GM18951 (cell line): ENCODE measurements at regions not wholly inside any gene's neighbourhood (a gene's known extent, or its start where the extent isn't known, plus 50 kb on each side); places are given as distances from the start of the nearest gene placed in this dataset.

Source experiments
- POLR2A ChIP-seq: IDR thresholded peaks from 4 replicates; pipeline ENCODE4 v1.6.1; 2011; ENCODE audit warnings: mild to moderate bottlenecking; ENCODE audit not compliant: insufficient read length, insufficient read depth; ENCODE audit errors: extremely low read depth
- in situ Hi-C: fragments of 300-500 bp; cut with MboI; formaldehyde crosslinking; loops from one replicate; pipeline ENCODE4 v1.12.0; 2022; ENCODE audit warnings: low sequenced_read_pairs, mixed read lengths, inconsistent platforms; ENCODE audit not compliant: unreplicated experiment

- in situ Hi-C loops: no loop called here
- no peak for TF ChIP-seq POLR2A
These were observed 51.4 kb upstream of the ITM2B start for GRCh38 chr13:48181482-48182145.

GRCh38 chr13:48178126-48178525, 54.9 kb upstream of the ITM2B start:
- in situ Hi-C loops: no loop called here

GRCh38 chr13:48176781-48177180, 56.2 kb upstream of the ITM2B start:
- in situ Hi-C loops: no loop called here
- TF ChIP-seq POLR2A: no peak

More at GRCh38 chr13:48178126-48178525, 54.9 kb upstream of the ITM2B start:
- TF ChIP-seq POLR2A: no peak

- in situ Hi-C loops: no loop called here
- TF ChIP-seq POLR2A: no peak
These were observed 57.8 kb upstream of the ITM2B start for GRCh38 chr13:48175185-48175584.

- in situ Hi-C loops: no loop called here
- TF ChIP-seq POLR2A: no peak
These were observed 65.1 kb upstream of the ITM2B start for GRCh38 chr13:48167866-48168265.

- TF ChIP-seq POLR2A: no peak
- in situ Hi-C loops: no loop called here
These were observed 67.3 kb upstream of the ITM2B start for GRCh38 chr13:48165727-48166126.

- in situ Hi-C loops: no loop called here
- TF ChIP-seq POLR2A: no peak
These were observed 67.9 kb upstream of the ITM2B start for GRCh38 chr13:48165063-48165462.

GRCh38 chr13:48163061-48163460, 68.2 kb upstream of the MED4 start:
- in situ Hi-C loops: no loop called here
- no peak for TF ChIP-seq POLR2A

GRCh38 chr13:48162217-48162616, 67.3 kb upstream of the MED4 start:
- TF ChIP-seq POLR2A: no peak
- in situ Hi-C loops: no loop called here

- in situ Hi-C loops: no loop called here
- TF ChIP-seq POLR2A: no peak
These were observed 66.8 kb upstream of the MED4 start for GRCh38 chr13:48161530-48162179.

- TF ChIP-seq POLR2A: no peak
- in situ Hi-C loops: no loop called here
These were observed 65.8 kb upstream of the MED4 start for GRCh38 chr13:48160606-48161278.

- in situ Hi-C loops: no loop called here
- no peak for TF ChIP-seq POLR2A
These were observed 64.9 kb upstream of the MED4 start for GRCh38 chr13:48159826-48160225.

- in situ Hi-C loops: no loop called here
- no peak for TF ChIP-seq POLR2A
These were observed 64.5 kb upstream of the MED4 start for GRCh38 chr13:48159401-48159800.

- no peak for TF ChIP-seq POLR2A
- in situ Hi-C loops: no loop called here
These were observed 64.0 kb upstream of the MED4 start for GRCh38 chr13:48158915-48159314.

- in situ Hi-C loops: no loop called here
- no peak for TF ChIP-seq POLR2A
These were observed 63.4 kb upstream of the MED4 start for GRCh38 chr13:48158290-48158689.
